HG02642 (cell line): ENCODE measurements at regions not wholly inside any gene's neighbourhood (a gene's known extent, or its start where the extent isn't known, plus 50 kb on each side); places are given as distances from the start of the nearest gene placed in this dataset.

Source experiments
- ATAC-seq: cut with Tn5 transposase; IDR thresholded peaks from one replicate; pipeline ENCODE4 v1.9.1; 2021; ENCODE audit warnings: mild to moderate bottlenecking; ENCODE audit not compliant: unreplicated experiment, poor library complexity

DNA sequence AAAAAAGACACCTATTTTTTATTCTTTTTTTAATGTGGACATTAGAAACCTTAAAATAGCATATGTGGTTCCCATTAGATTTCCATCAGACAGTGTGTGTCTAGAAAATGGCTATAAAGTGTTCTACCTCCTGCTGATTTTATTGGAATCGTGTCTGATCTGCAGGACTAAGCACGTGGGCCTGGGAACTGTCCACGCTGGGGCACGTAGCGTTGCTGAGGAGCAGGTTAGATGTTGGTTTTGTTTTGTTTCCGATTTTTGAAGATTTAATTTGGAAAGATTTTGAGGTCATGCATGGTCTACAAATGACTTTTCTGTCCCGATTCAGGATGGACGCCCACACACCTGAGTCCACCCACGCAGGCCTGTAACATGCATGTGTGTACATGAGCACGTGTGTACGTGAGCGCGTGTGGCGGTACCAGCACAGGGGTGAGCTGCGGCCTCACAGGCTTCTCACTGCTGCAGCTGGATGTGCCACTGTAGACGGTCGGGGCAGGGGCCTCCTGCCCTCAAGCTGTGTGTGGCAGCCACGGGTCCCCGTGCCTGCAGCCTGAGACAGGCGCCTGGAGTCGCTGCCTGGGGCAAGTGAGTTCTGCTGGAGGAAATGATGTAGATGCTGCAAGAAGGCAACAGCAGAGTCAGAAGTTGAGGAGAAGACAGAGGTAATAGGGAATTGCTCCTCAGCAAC lies 99.7 kb upstream of the CTDP1 start:
- no peak for ATAC-seq

- ATAC-seq, result no peak
Measured at GRCh38 chr18:79580498-79581171, 99.0 kb upstream of the CTDP1 start.

GRCh38 chr18:79581406-79581805 lies 98.2 kb upstream of the CTDP1 start:
- no peak for ATAC-seq

- ATAC-seq, result no peak
Measured at GRCh38 chr18:79581911-79582310, 97.7 kb upstream of the CTDP1 start.

DNA sequence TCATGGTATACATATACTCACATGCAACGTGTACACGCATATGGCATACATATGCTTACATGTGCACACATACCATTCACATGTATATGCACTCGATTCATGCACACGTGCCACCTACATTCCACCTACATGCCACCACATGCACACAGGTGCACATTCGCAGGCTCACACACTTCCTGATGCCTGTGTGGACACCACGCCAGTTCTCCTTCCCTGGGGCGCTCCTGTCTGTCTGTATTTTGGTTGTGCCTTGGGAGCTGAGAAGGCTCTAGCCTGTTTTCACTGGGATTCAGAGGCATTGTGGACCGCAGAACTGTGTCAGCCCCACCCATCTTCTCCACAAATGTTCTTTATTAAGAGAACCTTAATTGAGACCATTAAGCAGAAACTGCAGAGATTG lies 96.6 kb upstream of the CTDP1 start:
- no peak for ATAC-seq

DNA sequence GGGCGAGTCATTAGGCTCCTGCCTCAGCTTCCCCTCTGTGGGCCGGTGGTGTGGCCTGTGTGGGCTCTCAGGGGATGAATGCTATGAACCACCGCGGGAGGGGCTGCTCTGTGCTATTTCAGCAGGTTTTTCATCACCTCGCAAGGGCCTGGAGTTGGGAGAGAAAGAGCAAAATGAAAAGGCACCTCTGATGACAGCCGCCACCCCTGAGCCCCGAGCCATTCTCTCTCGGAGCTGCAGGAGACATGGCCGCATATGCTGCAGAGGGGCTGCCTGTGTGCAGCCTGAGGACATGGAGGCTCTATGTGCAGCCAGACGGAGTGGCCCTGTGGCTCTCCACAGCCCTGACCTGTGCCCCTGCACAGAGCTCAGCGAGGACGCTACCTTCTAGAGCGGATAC lies 96.2 kb upstream of the CTDP1 start:
- no peak for ATAC-seq

GRCh38 chr18:79583984-79584401 lies 95.6 kb upstream of the CTDP1 start:
- ATAC-seq, result no peak

DNA sequence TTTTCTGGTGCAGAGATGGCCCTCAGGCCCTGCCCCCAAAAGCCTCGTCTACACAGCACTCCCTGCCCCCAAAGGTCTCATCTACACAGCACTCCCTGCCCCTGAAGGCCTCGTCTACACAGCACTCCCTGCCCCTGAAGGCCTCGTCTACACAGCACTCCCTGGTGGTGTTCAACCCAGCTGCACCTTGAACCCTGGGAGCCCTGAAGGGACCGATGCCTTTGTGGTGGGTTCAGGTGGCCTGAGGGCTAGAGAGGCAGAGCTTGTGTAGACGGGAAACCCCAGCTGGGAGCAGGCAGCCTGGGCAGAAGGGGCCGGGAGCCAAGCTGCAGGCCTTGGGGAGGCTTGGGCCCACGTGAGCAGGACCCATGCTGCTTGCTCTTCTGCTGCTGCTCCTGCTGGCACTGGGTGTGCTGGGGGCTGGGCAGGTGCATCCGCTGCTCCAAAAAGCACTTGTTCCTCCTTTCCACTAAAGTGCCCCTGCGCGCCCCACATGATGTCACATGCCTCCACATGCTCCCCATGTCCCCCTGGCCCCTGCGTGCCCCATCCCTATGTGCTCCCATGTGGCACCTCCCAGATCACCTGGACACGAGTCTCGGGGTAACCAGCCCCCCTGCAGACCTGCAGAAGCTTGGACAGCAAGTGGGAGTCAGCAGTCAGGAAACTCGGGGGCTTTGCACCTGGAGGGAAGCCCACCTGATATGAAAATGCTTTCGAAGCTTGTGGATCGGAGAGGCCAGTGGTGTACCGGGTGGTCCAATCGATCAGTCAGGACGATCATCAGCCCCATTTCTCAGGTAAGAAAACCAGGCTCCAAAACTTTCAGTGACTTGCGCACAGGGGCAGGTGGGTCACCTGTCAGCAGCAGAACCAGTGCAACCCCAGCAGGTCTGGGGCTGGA lies 94.9 kb upstream of the CTDP1 start:
- no peak for ATAC-seq

DNA sequence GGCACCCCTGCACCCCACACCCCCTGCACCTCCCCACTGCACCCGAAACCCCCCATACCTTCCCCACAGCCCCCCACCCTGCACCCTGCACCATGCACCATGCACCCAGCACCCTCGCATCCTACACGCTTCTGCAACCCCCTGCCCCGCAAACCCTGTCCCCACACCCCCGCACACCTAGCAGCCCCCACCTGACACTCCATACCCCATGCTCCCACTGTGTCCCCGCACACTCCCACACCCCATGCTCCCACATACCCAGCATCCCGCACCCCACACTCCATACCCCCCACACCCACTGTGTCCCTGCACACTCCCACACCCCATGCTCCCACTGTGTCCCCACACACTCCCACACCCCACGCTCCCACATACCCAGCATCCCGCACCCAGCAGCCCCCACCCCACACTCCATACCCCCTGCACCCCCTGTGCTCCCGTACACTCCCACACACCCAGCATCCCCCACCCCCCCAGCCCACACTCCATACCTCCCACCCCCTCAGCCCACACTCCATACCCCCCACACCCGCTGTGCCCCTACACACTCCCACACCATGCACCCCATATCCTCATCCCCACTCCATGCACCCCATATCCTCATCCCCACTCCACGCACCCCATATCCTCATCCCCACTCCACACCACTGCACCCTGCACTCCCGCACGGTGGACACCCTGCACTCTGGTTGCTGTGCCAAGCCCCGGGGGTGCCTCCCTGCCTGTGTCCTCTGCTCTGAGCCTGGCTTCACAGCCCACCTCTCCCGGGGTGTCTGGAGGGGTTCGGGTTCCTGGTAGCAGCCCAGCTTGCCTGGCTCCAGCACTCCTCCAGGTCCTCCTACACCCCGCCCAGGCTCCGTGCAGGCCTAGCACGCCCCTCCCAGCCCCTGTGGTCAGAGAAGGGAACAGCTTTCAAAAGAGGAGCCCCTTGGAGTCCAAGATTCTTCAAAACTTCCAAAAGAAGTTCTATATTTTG lies 93.9 kb upstream of the CTDP1 start:
- no peak for ATAC-seq

- no peak for ATAC-seq
Measured at GRCh38 chr18:79586436-79587225, 93.0 kb upstream of the CTDP1 start.

- ATAC-seq, result no peak
Measured at GRCh38 chr18:79587226-79587741, 92.3 kb upstream of the CTDP1 start.

DNA sequence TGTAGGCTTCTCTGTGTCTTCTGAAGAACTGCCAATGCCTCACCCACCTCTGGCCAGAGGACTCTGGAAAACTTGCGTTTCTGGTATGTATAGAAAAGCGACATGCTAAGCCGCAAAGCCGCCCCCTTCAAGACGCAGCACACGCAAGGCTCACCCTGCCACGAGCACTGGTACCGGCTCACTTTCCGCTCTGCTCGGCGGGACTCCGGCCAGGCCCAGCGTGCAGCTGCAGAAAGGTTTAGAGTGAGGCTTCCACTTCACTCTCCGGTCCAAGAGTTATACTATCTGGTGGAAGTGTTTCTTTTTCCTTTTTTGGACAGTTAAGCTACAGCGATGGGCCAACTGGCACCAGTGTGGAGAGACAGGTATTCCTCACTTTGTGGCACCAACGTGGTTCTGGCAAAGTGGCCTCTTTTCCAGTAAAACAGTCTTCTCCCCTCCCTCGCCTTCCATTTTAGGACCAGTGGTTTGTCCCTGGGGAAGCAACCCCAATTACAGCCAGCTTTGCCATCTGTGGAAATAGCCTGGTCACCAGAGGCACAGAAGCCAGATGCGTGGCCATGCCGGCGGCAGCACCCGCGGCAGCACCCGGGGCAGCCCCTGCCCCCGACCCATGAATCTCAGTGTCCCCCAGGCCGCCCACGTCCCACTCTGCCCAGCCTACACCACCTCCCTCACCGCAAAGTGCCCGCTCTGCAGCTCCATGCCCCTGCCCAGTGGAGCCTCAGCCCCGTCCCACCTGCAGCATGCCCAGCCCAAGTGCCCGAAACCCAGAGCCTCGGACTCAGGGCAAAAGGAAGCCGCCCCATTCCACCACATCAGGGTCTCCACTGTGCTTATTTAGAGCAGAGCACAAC lies 91.6 kb upstream of the CTDP1 start:
- no peak for ATAC-seq

DNA sequence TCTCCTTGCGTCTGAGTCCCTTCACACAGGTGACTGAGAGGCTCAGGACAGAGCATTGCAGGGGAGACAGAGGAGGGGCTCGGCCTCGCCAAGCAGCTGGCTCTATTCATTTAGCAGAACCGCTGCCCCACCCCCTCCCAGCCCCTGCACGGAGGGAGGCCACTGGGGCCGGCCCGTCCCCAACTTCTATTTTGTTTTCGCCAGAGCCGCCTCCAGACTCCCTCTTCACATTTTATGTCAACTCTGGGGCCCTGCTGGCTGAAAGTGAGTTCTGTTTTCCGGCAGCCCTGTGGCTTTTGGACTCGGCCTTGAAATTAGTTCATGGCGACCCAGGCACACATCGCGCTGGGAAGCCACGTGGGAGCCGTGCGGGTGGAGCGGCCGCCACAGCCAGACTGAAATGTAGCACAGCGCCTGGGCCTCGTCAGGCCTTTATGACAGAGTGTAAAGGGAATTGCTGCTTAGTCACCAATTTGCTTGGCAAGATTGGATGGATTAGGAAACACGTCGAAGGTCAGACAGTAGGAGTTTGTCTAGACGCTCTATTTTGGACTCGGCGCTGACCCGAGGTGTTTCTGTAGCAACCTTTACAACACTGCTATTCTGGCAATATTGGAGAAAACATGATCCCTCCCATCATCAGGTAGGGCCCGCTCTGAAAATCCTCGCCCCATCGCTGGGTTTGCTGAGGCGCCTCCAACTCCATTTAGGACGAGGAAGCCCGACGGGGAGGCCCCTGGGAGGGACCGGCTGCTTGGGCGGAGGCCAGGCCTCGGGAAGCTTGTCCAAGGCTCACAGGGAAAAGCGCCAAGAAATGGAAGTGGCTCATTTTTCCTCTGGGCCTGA lies 90.7 kb upstream of the CTDP1 start:
- ATAC-seq, result no peak

- ATAC-seq, result no peak
Measured at GRCh38 chr18:79589601-79590091, 90.0 kb upstream of the CTDP1 start.

GRCh38 chr18:79590191-79591031 lies 89.2 kb upstream of the CTDP1 start:
- ATAC-seq, result no peak

- ATAC-seq, result no peak
Measured at GRCh38 chr18:79591032-79591308, 88.6 kb upstream of the CTDP1 start.
